NCI-H2107 treated with DMSO at 0.1 percent for 48 hours (cell line): ENCODE measurements at regions not wholly inside any gene's neighbourhood (a gene's known extent, or its start where the extent isn't known, plus 50 kb on each side); places are given as distances from the start of the nearest gene placed in this dataset.
"Not testable (repeated sequence)": the region's sequence is repeated elsewhere in the genome, so short reads cannot be mapped to it uniquely, and the experiment has no call there.

Experiments
- DNase-seq: peaks from one replicate; lab custom pipeline; 2025; ENCODE audit not compliant: unreplicated experiment; lab: John Stamatoyannopoulos, UW

- not testable (repeated sequence) for DNase-seq
These were observed 369.5 kb downstream of the MAT2B start for GRCh38 chr5:163874912-163875311.

- DNase-seq = no peak
These were observed 372.4 kb downstream of the MAT2B start for GRCh38 chr5:163877865-163878264.

- DNase-seq = no peak
These were observed 373.1 kb downstream of the MAT2B start for GRCh38 chr5:163878490-163878889.

GRCh38 chr5:163880302-163880701 is 374.9 kb downstream of the MAT2B start:
- no peak for DNase-seq

DNA sequence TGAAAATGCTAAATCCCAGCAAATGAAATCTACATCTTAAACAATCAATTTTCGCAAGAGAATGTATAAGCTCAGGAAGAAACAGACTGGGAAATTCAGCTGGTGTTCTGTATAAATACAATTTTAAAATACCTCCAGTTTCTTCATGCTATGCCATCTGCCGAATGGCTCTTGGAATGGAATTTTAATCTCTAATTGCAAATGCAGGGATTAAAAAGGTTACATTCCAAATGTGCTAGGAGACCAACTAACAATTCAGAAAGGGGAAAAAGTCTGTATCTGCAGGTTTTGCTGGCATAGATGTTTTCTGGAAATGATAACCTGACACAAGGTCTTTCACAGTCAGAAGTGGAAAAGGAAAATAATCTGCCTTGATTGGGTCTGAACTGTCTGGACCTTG is 379.7 kb downstream of the MAT2B start:
- no peak for DNase-seq

DNA sequence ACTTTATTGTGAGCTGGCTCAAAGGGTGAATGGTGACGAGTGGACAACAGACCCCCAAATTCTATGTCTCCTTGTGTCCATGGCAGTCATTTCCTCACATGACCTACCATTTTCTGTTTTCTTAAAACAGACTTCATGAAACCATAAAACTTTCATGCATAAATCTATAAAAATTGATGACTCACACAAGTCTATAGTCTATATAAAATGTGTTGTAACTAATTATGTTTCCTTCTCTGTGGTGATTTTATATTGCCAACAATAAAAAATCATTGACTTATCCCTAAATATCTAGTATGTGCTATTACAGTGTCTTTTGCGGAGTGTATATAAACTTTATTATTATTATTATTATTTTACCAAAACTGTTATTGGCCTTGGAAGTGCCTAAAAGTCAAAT is 382.4 kb downstream of the MAT2B start:
- DNase-seq = no peak

GRCh38 chr5:163888366-163888765 is 382.9 kb downstream of the MAT2B start:
- no peak for DNase-seq

GRCh38 chr5:163889369-163889768 is 383.9 kb downstream of the MAT2B start:
- no peak for DNase-seq

GRCh38 chr5:163890261-163890660 is 384.8 kb downstream of the MAT2B start:
- DNase-seq = no peak

GRCh38 chr5:163893281-163893680 is 387.9 kb downstream of the MAT2B start:
- no peak for DNase-seq

DNA sequence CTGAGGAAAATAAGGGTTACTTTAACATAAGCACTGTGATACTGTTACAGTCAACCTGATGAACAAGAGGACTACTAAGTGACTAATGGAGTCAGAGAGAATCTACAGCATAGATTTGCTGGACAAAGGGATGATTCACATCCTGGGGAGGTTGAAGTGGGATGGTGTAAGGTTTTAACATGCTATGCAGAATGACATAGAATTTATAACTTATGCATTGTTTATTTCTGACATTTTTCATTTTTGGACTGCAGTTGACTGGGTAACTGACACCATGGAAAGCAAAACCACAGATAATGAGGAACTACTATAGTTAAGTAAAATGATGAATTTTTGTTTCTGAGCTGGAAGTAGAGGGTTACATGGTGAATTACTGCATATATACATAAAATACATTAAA is 389.2 kb downstream of the MAT2B start:
- DNase-seq = no peak

DNA sequence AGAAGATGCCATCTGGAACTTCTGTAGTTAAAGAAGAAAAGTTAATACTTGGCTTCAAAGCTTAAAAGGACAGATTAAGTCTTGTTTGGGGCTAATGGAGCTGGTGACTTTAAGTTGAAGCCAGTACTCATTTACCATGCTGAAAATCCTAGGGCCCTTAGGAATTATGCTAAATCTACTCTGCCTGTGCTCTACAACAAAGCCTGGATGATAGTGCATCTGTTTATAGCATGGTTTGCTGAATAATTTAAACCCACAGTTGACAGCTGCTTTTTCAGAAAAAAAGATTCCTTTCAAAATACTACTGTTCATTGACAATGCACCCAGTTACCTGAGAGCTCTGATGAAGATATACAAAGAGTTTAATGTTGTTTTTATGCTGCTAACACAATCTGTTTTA is 393.5 kb downstream of the MAT2B start:
- DNase-seq = no peak

DNA sequence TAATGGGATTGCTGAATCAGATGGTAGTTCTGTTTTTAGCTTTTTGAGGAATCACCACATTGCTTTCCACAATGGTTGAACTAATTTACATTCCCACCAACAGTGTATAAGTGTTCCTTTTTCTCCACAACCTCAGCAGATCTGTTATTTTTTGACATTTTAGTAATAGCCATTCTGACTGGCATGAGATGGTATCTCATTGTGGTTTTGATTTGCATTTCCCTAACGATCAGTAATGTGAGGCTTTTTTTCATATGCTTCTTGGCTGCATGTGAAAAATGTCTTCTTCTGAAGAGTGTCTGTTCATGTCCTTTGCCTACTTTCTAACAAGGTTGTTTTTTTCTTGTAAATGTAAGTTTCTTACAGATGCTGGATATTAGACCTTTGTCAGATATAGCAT is 402.4 kb downstream of the MAT2B start:
- DNase-seq = not testable (repeated sequence)

DNA sequence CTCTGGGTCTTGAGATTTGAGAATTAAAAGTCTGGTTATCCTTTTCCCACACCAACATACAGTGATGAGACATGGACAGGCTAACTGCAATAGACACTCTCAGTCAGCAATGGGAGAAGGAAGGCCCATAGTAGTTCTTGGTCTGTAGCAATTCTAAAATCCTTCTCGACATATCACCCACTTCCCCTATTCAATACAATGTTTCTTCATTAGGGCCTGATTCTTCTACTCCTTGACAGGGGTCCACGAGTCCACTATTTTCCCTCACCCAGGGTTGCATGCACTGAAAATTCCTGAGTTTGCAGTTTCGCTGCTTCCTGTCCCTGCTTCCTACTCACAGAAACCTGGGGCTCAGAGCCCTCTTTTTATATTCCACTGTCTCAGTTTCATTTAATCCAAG is 402.8 kb downstream of the MAT2B start:
- DNase-seq = no peak

GRCh38 chr5:163910226-163910625 is 404.8 kb downstream of the MAT2B start:
- DNase-seq = no peak

DNA sequence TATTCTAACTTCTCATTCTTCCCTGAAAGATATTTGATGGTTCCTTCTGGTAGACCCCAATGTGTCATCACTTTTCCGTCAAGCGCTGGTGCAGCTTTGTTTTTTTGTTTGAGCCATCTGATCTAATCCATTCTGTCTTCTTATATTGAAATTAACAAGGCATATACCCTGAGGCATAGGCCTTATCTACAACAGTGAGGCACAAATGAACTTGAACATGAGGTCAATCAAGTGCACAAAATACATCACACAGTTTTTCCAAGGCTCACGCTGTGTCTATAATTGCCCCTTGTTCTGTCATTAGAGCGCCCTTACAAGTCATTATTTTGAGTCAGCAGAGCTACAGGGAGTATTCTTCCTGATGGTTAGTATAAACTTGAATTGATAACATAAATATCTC is 406.6 kb downstream of the MAT2B start:
- no peak for DNase-seq

- no peak for DNase-seq
These were observed 408.1 kb downstream of the MAT2B start for GRCh38 chr5:163913548-163913947.

GRCh38 chr5:163914910-163915309 is 409.5 kb downstream of the MAT2B start:
- DNase-seq = no peak

DNA sequence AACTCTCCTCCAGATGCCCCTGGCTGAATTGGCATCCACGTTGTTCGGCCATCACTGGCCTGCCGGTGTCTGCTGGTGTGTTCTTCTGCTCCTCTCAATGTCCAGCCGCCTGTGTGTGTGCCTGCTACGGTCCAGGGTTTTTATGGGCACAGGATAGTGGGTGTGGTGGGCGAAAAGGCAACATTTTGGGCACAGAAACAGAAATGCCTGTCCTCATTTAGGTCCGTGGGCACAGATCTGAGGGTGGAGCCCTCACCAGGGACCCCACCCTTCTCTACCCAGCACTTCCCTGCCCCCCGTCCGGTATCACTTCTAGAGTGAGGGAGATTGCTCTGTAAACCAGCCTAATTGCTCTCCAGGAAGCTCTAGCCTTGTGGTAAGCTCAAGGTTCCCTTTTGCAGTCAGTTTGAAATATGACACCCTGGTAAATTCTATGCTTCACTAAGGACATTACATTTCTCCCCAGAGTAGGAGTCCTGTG is 410.1 kb downstream of the MAT2B start:
- DNase-seq = peak; percentile 17

- DNase-seq = no peak
These were observed 411.0 kb downstream of the MAT2B start for GRCh38 chr5:163916376-163916775.

DNA sequence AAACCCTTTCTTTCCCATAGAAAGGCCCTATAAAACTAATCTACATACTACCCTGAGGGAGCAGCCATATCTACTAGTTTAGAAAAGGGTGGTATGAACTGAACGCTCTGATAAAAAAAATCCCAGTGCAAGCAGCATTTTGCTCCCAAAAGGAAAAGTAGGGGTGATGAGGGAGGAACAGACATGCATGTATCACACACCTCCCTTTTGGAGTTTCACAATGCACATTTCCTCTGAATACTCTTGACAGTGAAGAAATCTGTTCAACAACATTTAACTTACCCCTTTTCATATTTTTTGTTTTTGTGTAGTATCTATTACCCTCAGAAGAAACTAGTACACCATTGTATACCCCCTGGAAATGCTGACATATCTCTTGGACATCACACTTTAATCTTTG is 411.4 kb downstream of the MAT2B start:
- no peak for DNase-seq

- no peak for DNase-seq
These were observed 412.3 kb downstream of the MAT2B start for GRCh38 chr5:163917747-163918146.

DNA sequence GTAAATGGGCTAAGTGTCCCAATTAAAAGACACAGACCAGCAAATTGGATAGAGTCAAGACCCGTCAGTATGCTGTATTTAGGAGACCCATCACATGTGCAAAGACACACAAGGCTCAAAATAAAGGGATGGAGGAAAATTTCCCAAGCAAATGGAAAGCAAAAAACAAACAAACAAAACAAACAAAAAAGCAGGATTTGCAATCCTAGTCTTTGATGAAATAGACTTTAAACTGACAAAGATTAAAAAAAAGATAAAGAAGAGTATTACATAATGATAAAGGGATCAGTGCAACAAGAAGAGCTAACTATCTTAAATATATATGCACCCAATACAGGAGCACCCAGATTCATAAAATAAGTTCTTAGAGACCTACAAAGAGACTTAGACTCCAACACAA is 429.6 kb downstream of the MAT2B start:
- DNase-seq = not testable (repeated sequence)

DNA sequence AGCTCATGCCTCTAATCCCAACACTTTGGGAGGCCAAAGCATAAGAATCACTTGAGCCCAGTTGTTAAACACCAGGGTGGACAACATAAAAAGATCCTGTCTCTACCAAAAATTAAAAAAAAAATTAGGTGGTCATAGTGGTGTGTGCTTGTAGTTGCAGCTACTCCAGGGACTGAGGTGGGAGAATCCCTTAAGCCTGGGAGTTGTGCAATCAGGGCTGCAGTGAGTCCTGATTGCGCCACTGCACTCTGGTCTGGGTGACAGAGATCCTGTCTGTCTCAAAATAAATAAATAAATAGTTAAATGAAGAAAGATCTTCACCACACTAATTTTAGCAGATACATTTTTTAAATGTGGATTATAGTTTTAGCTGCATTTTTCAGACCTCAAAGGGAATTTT is 433.2 kb downstream of the MAT2B start:
- no peak for DNase-seq
